AG08395 (cell line): ENCODE measurements at regions not wholly inside any gene's neighbourhood (a gene's known extent, or its start where the extent isn't known, plus 50 kb on each side); places are given as distances from the start of the nearest gene placed in this dataset.

Experiments used
- DNase-seq: peaks from one replicate; pipeline ENCODE4 v3.0.0; 2012; ENCODE audit warnings: mixed read lengths, low spot score

- no peak for DNase-seq
Measured at GRCh38 chr10:27599546-27599945, 95.4 kb downstream of the RAB18 start.

- DNase-seq = no peak
Measured at GRCh38 chr10:27600930-27601329, 96.8 kb downstream of the RAB18 start.

- peak; percentile 17 for DNase-seq
Measured at GRCh38 chr10:27601503-27601902, 97.4 kb downstream of the RAB18 start.

DNA sequence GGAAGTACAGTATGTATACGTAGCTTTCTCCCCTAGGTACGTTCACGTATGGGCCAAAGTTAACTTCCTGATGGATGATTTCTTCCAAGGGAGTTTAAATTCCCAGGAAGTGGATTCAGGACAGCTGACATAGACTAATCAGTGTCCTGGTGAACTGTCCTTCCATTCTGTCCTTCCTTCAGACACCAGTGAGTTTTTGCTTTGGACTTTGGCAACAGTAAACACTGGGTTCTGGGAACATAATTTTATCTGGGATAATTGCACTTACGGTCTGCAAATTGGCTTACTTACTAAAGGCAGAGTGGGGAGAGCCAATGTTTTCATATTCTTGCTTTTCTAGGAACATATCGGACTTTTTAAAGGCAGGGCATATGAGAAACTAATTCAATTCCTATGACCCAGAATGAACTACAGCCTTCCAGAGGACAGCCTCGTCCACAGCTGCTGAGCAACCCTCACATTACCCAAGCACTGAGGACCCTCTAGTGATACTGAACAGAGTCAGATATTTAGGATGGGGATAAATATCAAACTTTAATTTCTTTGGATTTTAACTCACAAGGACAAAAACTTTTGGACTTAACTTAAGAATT, 97.9 kb downstream of the RAB18 start:
- no peak for DNase-seq

GRCh38 chr10:27603104-27603503, 99.0 kb downstream of the RAB18 start:
- DNase-seq = no peak

GRCh38 chr10:27605318-27605717, 101.2 kb downstream of the RAB18 start:
- no peak for DNase-seq

- no peak for DNase-seq
Measured at GRCh38 chr10:27607591-27607990, 103.5 kb downstream of the RAB18 start.

- DNase-seq = peak; percentile 86
Measured at GRCh38 chr10:27611236-27611635, 107.1 kb downstream of the RAB18 start.

- no peak for DNase-seq
Measured at GRCh38 chr10:27611744-27612550, 107.8 kb downstream of the RAB18 start.

DNA sequence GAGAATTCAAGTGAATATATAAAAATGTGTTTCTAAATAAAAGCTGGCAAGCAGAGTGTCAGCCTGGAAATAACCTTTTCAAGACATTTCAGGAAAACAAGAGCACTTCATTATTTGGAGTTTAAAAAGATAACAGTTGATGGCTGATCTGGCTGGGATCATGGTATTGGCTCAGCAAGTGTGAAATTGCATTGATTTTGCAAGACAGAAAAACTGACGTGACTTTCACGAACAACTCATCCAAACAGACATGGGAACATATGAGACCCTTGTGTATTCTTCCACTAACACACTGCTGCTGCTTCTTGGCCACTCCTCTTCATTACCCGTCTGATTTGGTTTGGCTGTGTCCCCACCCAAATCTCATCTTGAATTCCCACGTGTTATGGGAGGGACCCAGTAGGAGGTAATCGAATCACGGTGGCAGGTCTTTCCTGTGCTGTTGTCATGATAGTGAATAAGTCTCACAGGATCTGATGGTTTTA, 108.5 kb downstream of the RAB18 start:
- no peak for DNase-seq

DNA sequence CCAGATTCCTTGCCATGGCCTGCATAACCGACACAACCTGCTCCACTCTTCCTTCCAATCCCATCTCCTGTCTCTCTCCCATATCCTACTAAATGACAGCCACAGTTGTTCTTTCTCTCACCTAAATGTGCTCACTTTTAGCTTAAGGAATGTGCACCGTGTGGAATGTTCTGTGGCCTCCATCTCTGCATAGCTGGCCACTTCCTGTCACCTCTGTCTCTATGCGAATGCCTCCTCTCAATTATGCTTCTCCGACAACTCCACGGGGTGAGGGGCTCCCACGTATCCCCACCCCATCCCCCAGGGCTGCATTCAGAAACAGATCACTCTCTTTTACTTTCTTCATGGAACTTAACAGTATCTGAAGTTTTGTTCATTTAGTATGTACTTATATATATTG, 110.7 kb downstream of the RAB18 start:
- DNase-seq = no peak

DNA sequence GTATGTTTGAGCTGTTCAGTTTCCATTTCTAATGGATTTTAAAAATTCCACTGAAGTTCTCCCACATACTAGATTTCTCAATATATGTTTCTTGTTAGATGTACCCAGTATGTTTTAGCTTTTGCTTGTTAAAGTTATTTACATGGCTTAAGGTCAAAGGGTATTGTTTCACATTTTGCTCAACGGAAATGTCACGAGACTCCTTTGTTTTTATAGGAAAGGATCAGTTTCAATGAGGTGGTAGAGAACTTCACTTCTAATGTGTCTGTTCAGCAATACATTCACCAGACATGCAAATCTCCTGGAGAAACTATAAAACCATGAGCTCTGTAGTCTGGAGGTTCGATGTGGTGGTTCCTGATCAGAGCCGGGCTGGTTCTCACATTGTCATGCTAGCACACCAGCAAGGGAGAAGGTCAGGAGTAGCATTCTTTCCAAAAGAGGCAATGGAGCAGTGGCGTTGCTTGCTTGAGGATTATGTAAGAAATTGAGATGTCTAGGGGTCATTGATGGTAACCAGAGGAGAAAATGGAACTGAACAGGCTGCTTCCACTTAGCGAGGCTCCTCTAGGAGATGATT, 114.0 kb downstream of the RAB18 start:
- DNase-seq = no peak

DNA sequence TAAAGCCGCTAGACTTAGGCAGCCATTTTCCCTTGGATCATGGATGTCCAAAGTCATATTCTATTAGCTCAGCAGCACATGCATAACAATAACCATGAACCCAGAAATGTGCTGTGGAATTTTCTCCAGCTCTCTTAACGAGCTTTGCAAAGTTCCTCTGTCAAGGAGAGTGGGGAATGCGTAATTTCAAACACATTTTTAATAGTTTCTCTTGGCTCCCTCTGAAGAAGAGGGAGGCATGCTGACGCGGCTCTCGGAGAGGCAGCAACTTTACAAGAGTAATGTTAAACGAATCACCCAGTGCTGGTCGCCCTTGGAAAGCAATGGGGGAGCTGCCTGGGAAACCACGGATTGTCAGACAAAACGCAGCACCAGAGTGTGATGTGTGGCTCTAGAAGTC, 114.8 kb downstream of the RAB18 start:
- DNase-seq = peak; percentile 58

GRCh38 chr10:27619329-27619728, 115.2 kb downstream of the RAB18 start:
- no peak for DNase-seq

DNA sequence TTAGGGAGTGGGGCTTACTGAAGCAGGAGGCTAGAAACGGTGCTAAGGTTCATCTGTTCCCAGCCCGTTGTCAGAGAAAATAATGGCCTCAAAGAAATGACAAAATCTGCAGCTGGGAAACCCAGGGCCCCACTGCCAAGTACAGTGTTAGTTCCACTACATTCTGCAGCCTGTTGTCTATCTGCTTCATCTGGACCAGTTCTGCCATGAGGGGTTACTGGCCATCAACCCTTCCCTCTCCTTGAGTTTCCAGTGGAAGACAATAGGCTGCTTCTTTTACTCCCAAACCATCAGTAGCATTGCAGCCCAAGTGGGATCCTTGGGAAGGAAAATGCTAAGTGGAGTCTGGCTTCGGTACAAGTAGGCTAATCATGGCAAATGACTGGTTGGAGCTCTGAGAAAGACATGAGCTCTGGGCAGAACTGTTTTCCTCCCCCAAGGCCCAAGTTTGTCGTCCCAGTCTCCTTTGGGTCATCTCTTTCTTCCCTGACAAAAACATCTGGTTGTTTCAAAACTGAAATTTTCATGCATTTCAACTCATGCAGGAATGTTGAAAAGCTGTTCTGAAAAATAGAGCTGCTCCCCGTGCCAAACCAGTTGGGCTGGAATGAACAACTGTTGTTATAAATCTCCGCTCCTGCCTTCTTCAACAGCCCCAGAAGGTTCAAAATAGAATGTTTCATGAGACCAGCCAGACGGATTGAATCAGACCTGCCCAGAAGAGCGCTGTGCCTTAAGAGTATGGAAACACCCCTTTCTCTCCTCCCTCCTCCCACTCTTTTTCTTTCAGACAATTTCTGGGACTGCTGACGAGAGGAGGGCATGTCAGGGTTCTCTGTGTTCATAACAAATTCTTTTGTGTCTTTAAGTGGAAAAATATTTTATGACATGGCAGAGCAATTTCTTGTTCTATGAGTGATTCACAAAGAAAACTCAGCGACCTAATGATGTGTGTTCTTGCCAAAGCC, 116.6 kb downstream of the RAB18 start:
- DNase-seq = peak; percentile 90

DNA sequence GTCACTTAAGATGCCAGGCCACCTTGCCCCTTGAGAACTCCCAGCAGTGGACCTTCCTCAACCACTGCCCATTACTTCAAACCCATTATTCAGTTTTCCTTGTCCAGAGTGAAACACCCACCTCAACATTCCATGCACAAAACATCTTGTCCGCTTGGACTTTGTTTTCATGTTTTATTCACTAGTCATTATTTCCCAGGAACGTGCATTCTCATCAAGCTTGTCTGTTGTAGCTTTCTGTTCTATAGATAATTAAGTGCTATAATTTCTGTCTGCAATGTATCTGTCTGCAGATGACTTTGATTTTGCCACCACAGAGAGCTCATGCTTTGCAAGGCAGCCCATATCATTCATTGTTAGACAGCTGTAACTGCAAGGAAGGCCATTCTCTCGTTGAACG, 117.4 kb downstream of the RAB18 start:
- DNase-seq = peak; percentile 64

DNA sequence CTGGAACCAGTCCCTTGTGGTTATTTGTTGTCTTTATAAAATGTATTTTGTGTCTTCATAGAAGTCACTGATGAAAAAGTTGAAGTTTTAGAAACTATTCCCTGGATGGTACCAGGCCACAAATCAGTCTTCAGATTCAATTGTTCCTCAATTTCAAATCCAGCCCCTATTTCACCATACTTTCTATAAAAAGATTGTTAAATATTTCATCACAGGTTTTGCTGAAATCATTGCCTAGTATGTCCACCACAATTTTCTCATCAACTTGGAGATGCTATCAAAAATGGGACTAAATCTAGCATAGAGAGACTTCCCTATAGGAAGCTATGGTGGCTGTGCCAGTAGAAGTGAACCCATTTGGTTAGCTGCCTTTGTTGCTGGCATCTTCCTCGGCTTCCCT, 118.5 kb downstream of the RAB18 start:
- no peak for DNase-seq
